ENCODE measurements at regions not wholly inside any gene's neighbourhood (a gene's known extent, or its start where the extent isn't known, plus 50 kb on each side); places are given as distances from the start of the nearest gene placed in this dataset.
"Not testable (repeated sequence)": the region's sequence is repeated elsewhere in the genome, so short reads cannot be mapped to it uniquely, and the experiment has no call there.

DNA sequence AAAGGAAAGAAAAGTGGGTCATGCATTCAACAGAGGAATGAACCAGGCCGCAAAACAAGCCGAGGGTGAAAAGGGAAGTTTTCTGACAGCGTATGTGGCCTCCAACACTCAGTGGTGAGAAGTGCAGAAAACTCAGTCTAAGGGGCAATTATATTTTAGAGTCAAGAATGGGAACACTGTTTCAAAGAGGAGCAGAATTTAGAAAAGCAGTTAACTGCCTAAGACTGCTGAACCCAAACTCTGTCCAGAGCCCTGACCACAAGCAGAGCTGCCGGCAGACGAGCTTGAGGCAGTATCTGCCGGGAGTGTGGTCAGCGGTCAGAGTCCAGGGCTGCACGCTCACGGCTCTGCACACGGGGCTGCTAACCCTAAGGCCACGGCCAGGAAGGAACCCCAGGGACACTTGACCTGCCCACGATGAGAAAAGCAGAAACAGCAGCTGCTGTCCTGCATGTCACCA is 347.0 kb upstream of the ID2 start:
- DNase-seq: no peak

DNA sequence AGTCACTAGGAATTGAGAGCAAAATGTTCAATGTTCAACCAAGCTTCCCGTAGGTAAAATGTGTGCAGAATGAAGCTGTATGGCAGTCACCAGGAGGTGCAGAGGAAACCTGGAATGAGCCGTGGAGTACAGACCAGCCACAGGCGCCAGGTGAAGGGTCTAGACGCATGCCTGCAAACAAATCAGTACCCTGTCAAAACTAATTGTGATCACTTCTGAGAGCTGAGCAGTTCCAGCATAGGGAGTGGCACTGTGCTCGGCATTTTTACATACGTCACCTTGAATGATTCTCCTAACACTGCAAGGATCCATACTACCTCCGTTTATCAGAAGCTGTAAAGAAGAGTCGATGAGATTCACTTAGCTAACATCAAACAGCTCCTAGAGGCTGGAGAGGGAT is 346.1 kb upstream of the ID2 start:
- DNase-seq: no peak

DNA sequence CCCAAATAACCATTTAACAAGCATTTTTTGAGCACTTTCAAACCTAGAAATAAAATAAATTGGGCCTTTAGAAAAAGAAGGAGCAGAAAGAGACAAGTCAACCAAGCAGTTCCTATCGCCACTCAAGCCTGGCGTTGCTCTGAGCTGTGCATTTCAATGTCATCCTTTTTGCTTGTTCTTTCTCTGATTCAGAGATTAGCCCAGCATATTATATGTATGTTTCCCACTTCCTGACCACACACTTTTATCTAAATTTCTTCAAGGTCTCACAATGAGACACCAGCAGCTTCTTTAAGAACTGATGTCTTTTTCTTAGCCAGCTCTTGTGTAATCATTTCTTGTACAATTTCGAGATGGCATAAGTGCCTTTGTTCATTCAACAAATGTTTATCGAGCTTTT is 344.5 kb upstream of the ID2 start:
- DNase-seq: no peak

DNA sequence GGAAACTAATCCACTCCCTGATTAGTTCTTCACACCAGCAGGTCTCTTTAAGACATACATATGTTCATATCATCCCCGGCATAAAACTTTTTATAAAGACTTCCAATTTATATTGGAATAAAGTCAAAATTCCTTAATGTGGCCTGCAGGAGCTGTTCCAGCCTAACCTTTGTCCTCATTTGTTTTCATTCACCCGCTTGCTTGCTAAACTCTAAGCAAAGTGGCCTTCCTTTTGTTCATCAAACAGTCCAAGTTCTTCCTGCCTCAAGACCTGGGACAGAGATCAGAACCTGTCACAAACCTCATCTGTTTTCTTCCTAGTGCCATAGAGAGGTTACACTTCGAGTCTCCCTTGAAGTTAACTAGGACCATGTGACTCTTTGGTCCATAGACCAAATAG is 339.4 kb upstream of the ID2 start:
- no peak for DNase-seq

DNA sequence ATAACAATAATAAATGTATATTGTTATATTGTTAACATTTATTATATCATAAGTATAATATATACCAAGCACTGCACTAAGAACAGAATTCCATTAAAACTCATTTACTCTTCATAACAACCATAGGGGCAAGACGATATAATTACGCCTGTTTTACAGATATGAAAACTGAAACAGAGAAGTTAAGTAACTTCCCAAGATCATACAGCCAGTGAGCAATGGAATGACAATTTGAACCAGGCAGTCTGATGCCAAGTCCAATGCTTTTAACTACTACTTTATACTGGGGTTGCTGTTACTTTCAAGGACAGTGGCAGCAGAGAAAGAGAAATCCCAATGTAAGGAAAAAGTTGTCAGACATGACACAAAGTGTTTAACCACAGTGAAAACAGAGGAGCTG is 338.8 kb upstream of the ID2 start:
- no peak for DNase-seq

DNA sequence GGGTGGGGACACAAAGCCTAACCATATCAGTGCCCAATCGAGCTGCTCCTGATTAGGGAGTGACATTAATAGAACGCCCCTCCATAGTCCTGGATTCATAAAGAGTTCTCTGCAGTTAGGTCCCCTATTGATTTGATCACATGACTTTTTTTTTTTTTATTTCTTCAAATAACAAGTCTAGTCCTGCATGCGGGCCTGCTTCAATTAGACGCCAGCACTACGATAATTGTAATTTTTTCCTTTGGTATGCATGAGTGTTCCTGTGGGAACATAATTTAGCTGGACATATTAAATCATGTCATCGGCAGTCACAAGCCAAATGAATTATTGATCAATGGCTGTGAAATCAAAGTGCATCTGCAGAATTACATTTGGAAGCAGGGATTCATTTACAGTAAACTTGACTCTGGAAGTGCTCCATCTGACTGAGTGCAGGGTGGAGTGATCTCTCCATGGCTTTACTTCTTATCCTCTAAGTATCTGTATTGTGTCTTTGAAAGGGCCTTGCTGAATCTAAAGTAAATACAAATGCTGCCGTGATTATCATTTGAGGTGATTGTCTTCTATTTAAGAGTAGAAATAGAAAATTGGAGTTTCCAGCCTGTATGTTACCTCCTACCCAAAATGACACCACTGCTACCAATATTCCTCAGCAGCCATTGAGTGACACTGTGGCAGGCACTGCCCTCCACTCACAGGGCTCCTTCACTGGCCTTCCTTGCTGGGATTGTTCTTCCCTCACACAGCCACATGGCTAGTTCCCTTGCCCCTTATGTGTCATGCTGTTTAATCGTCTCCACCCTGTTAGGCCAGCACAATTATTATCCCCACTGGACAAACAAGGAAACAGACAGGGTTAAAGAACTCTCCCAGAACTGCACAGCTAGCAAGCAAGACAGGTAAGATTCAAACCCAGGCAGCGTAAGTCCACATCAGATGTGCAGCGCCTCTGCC is 337.4 kb upstream of the ID2 start:
- no peak for DNase-seq

DNA sequence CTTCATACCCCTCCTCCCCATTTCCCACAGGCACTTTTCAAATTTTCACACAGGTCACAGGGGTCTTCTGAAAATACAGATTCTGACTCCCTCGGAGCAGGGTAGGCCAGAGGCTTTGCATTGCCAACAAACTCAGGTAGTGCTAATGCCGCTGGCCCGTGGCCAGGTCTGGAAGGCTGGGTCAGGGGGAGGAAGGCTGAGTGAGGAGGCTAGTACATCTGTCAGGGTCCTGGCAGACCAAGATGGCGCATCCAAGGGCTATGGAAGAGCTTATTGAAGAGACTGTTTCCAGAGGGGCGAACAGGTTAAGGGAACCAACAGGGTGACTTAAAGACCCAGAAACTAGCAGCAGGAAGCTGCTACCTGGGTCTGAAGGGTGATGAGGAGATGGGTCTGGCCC is 336.7 kb upstream of the ID2 start:
- DNase-seq: no peak

DNA sequence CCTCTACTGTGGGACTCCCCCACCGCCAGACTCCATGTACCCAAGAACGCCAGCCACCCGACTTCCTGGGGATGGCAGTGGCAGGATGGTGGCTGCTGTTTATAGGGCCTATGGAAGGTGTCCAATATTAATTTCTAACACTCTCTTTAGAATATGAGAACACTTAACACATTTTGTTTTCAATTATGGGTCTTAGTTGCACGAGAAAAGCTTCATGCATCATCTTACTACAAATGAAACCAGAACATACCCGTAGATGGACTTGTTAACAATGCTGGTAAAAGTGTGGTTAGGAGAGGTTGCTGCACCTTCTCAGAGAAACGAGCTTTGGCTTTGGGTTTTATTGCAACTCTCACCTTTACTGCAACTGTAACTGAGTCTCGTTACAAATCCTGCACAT is 335.6 kb upstream of the ID2 start:
- DNase-seq: no peak

DNA sequence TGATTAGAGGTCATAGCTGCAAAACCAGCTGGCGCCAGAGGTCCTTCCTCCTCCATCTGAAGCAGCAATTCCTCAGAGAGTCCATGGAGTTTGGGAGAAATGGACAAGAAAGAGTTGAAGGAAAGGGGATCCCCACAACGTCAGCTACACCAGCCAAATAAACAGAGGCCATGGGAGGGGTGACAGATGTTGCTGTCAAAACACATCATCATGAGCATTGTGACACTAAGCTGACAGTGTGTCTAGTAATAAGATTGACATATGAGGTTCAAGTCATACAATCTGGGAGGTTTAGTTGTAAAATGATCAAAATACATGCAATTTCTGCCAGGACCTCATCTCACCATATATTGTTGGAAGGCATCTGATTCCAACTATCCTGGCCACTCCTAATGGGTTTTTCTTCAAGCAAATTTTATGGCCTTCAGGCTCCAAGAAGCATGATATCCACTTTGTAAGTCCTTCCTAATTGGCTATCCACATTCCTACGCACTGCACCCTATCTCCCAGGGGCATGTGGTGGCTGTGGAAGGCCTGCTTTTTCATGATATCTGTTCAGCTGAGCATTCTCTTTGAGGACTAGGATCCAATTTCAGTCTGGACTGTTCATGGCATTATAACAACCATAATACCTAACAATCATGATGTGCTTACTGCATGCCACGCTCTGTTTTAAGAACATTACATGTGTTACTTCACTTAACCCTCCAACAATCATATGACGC is 335.0 kb upstream of the ID2 start:
- no peak for DNase-seq

DNA sequence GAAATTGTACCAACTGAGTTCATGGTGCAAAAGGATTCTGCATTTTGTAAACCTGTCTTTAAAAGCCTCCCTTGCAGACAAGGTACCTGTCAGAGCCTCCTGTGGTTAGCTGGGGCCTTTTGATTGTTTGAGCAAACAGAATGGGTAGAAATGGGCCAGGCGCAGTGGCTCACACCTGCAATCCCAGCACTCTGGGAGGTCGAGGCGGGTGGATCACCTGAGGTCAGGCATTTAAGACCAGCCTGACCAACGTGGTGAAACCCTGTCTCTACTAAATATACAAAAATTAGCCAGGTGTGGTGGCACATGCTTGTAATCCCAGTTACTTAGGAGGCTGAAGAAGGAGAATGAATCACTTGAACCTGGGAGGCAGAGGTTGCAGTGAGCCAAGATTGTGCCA is 332.9 kb upstream of the ID2 start:
- not testable (repeated sequence) for DNase-seq

DNA sequence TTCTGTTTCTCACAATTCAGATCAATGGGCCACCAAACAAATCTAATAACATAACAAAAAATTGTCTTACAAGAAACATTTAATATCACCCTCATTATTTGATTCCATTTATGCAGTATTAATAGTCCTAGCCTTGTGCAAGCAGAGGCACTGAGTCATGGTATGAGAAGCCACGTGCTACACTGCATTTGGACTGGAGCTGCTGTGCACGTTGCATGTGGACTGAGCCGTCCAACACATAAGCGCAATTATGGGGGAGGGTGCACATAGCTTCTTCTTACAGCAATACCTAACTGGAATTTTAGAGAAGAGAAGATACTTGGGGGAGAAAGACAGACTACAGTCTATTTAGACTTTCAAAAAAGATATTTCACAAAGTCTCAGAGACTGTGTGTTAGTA is 329.6 kb upstream of the ID2 start:
- DNase-seq: no peak

DNA sequence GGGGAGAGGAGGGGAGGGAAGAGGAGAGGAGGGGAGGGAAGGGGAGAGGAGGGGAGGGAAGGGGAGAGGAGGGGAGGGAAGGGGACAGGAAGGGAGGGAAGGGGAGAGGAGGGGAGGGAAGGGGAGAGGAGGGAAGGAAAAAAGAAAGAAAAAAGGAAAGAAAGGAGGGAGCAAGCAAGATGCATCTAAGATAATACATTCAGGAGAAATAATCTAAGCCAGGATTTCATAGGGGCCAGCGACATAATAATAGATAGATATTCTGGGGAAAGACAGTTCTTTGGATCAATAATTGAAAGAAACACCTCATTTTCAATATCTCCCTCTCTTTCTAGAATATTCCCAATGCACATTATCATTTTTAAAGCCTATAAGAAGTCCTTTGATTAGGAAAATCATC is 328.9 kb upstream of the ID2 start:
- no peak for DNase-seq

DNA sequence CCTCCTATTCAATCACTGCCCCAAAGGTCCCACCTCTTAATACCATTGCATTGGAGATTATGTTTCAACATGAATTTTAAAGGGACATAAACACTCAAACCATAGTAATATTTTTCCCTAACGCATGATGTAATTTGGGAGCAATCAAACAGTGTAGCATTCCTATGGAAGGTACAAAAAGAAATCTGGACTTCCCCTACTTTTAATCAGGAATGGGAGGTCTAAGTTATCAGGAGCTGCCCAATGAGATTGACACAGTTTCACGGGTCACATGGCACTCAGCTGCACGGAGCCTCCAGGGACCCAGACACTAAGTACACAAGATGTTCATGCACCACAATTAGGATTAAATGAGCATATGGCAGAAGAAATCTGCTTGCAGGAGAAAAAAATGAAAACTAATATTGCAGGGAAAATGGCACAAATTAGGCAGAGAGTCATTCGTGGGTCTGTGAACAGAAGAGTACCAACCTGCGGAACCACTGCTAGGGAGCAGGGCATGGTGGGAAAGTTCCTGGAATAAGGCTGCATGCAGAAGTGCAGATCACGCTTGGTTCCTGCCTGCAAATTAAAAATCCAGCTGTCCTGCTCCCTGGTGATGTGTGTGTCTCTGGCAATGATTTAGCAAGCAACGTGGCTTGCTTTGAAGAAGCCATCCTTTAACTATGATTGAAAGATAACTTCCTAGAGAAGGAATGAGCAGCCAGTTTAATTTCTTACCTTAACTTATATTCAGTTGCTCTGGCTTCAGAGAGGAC is 326.6 kb upstream of the ID2 start:
- DNase-seq: no peak

DNA sequence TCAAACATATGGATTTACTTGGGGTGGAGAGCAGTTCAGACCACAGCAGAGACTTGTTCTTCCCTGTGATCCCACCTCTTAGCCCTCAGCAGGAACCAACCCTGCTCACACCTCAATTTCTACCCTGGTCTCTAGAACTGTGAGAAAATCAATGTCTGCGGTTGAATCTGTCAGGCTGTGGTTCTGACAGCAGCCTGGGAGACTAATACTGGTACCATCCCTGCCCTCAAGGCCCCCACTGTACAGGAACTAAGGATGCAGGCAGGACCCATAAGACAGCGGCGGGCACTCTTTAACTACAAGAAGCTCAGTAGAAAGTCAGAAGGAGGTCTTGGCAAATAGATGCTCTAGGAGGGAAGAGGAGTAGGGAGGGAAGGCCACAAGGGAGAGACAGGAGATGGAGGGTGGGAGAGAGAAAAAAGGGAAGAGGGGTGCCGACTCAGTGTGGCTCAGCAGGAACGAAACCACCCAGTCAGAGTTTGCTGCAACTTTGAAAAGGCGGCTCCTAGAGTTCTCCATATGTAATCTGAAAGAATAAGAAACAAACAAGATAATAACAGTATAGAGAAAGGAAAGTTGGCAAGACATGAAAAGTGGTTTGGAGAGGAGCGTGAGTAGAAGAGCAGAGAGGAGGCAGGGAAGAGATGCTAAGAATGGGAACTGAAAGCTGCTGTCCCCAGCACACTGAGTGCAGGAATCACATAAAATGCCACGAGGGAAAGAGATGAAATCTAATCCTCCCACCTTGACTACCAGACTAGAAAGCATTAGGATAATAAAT is 323.9 kb upstream of the ID2 start:
- DNase-seq: no peak

DNA sequence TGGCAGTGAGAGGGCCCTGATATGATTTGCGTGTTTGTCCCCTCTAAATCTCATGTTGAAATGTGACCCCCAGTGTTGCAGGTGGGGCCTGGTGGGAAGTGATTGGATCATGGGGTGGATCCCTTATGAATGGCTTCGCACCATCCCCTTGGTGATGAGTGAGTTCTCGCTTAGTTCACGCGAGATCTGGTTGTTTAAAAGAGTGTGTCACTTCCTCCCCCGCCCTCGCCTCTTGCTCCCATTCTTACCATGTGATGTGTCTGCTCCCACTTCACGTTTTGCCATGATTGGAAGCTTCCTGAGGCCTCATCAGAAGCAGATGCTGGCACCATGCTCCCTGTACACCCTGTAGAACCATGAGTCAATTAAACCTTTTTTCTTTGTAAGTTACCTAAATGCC is 319.9 kb upstream of the ID2 start:
- no peak for DNase-seq

DNA sequence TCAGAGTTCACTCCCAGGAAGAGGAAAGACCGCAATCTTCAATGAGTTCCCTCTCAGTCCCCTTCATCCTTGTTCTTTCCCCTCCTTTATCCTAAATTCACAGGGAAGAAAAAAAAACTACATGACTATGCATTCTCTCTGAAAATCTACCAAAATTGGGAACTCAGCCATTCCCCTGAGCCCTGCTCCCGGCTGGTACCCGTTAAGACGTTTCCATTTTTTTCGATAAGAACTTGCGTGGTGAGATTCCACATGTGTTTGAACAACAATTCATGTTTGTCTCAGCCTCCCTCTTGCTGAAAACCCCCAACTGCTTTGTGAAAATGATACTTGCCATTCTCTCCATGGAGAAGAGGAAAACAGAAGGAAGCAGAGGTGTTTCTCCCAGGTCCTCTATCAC is 318.7 kb upstream of the ID2 start:
- no peak for DNase-seq

DNA sequence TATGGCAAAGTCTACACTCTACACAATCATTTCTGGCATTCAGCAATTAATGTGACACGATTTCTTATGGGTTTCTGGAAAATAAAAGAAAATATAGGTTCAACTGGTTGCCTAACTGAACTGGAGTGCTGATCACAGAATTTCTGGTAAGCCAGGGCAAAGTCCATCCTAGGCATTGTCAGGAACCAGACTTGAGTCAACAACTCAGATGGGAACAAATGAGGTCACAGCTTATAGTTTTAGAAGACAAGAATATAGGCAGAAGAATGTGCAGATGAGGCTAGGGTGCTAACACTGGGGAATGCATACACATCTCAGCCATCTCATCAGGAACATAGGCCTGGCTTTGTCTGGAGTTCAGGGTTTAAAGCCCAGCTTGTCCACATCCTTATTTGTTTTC is 317.2 kb upstream of the ID2 start:
- no peak for DNase-seq

DNA sequence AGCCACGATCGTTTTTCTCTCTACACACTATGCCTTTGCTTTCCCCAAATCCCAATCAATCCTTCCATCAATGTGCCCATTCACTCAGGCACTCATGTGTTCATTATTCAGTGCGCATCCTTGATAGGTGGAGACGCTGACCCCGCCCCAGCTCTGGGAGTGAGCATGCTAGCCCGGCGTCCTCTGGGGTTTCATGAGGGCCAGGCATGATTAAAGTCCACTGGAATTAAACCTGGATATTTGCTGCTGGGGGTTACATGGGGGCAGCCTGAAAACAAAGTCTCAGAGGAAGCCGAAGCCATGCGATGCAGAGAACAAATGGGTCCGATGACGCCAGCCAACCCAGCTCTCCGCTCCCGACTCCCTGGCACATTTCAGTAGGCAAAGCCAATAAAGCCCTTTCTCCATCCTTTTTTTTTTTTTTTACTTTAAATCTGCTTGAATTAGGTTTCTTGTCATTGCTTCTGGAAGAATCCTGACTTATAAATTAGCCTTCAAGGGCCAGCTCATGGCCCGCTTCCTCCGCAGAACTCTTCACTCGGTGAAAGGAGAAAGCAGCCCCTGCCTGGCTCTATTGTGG is 316.4 kb upstream of the ID2 start:
- no peak for DNase-seq

DNA sequence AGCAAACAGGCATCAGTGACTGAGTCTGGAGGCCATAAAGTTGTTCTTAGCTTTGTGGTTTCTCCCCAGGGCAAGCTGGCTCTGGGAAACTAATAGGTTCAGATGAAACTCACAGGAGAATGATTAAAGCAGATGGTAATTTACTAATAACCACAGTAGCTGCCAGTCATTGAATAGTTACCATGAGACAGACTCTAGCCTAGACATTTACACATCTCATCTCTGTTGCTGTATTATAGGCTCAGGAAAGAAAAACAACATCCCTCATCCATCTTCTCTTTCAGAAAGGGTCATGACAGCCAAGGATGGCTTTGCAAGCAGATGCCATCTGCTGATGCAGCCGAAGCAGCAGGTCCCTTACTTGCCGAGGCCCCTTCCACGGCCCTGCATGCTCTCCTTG is 314.0 kb upstream of the ID2 start:
- DNase-seq: no peak

DNA sequence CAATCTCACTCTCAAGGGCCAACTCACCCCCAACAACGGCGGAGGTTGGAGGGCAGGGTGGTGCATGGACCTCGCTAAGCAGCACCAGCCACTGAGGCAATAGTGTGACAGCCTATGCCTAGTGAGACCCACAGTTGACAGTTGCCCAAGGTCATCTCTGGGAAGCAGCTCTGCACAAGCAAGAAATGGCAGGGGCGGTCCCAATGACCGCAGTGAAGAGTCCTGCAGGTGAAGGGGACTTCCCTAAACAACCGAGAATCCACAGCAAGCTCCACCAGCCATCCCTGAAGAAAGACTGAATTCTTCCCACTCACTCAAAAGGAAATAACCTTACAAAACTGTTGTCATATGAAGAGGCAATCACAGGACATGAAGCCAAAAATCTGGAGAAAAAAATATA is 313.4 kb upstream of the ID2 start:
- no peak for DNase-seq

DNA sequence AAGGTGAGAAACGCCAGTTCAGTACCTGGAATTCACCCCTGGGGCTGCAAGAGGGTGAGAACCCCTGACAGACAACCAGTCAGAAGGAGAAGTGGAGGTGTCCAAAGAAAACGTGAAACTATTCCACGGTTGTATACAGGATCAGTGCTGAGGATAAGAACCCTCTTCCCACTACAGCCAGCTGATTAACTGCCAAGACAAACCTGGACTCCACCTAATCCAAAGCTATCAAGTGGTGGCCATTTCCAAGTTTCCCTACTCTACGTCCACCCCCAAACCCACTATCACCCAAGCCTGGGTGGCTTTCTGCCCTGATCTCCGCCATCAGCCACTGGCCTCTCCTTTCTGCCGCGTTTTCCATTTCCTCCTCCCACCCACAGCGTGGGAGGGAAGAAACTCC is 312.3 kb upstream of the ID2 start:
- DNase-seq: no peak

DNA sequence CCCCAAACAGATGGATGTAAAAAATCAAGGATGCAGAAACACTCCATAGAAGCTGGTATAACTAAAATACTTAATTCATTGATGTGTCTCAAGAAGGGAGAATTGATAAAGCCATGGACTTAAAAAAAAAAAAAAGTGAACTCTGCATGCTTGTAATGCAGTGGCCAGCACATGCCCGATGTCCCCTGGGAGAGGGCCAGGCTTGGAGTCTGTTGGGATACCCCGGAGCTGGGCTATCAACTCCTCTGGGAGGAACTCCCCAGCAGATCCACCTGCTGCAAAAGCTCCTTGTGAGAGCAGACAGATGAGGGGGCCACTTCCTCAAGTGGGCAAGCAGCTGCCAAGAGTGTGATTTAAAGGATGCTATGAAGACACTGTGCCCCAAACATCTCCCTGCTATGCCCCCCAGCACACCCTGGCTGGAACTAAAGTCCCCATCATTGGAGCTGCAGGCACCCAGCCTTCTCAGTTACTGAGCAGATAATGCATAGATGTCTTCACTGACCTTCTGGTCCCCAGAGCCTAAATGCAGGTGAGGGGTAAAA is 311.5 kb upstream of the ID2 start:
- no peak for DNase-seq

All from NCI-H510A (cell line).